Neural cell (in vitro differentiated cells): ENCODE measurements at regions not wholly inside any gene's neighbourhood (a gene's known extent, or its start where the extent isn't known, plus 50 kb on each side); places are given as distances from the start of the nearest gene placed in this dataset.

ENCODE experiments used
- EP300 ChIP-seq: fragments of 450-650 bp; conservative IDR thresholded peaks from 2 replicates; pipeline ENCODE4 v1.6.1; 2014; ENCODE audit warnings: antibody characterized with exemption, mild to moderate bottlenecking, moderate library complexity; ENCODE audit not compliant: poor library complexity, severe bottlenecking
- EZH2 ChIP-seq: fragments of 200-600, 300-800 bp; shearing (Covaris generic), sonication (generic); IDR thresholded peaks from 2 replicates; pipeline ENCODE4 v1.6.1; 2014; ENCODE audit warnings: antibody characterized with exemption, low read length, borderline replicate concordance, mild to moderate bottlenecking; ENCODE audit not compliant: insufficient read depth, poor library complexity, severe bottlenecking
- MXI1 ChIP-seq: fragments of 450-650 bp; conservative IDR thresholded peaks from 2 replicates; pipeline ENCODE4 v1.6.1; 2014; ENCODE audit warnings: antibody characterized with exemption, mild to moderate bottlenecking; ENCODE audit not compliant: poor library complexity, severe bottlenecking
- POLR2AphosphoS5 ChIP-seq: IDR thresholded peaks from 2 replicates; pipeline ENCODE4 v1.6.1; 2012
- RAD21 ChIP-seq: fragments of 450-650 bp; conservative IDR thresholded peaks from 2 replicates; pipeline ENCODE4 v1.6.1; 2014; ENCODE audit warnings: antibody characterized with exemption, mild to moderate bottlenecking, moderate library complexity
- SMC3 ChIP-seq: fragments of 450-650 bp; conservative IDR thresholded peaks from 2 replicates; pipeline ENCODE4 v1.6.1; 2014; ENCODE audit warnings: antibody characterized with exemption, mild to moderate bottlenecking, moderate library complexity; ENCODE audit not compliant: poor library complexity
- TAF1 ChIP-seq: IDR thresholded peaks from 2 replicates; pipeline ENCODE4 v1.6.1; 2012; ENCODE audit warnings: low read depth
- TF ChIP-seq, protein P1 (sequence below): fragments of 450-650 bp; IDR thresholded peaks from 2 replicates; pipeline ENCODE4 v1.5.1; 2014; ENCODE audit warnings: antibody characterized with exemption, mild to moderate bottlenecking, moderate library complexity; ENCODE audit not compliant: poor library complexity, severe bottlenecking
- TF ChIP-seq, protein P2 (sequence below): IDR thresholded peaks from 2 replicates; pipeline ENCODE4 v1.6.1; 2012; ENCODE audit warnings: borderline replicate concordance

DNA sequence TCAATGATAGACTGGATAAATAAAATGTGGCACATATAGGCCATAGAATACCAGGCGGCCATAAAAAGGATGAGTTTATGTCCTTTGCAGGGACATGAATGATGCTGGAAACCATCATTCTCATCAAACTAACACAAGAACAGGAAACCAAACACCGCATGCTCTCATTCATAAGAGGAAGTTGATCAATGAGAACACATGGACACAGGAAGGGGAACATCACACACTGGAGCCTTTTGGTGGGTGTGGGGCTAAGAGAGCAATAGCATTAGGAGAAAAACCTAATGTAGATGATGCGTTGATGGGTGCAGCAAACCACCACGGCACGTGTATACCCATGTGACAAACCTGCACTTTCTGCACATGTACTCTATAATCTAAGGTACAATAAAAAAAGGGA is 883.4 kb upstream of the PRMT6 start:
- TF ChIP-seq, protein P1, sequence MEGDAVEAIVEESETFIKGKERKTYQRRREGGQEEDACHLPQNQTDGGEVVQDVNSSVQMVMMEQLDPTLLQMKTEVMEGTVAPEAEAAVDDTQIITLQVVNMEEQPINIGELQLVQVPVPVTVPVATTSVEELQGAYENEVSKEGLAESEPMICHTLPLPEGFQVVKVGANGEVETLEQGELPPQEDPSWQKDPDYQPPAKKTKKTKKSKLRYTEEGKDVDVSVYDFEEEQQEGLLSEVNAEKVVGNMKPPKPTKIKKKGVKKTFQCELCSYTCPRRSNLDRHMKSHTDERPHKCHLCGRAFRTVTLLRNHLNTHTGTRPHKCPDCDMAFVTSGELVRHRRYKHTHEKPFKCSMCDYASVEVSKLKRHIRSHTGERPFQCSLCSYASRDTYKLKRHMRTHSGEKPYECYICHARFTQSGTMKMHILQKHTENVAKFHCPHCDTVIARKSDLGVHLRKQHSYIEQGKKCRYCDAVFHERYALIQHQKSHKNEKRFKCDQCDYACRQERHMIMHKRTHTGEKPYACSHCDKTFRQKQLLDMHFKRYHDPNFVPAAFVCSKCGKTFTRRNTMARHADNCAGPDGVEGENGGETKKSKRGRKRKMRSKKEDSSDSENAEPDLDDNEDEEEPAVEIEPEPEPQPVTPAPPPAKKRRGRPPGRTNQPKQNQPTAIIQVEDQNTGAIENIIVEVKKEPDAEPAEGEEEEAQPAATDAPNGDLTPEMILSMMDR = no peak
- no peak for TF ChIP-seq TAF1
- no peak for TF ChIP-seq EP300
- no peak for TF ChIP-seq RAD21
- TF ChIP-seq POLR2AphosphoS5 = no peak
- TF ChIP-seq, protein P2, sequence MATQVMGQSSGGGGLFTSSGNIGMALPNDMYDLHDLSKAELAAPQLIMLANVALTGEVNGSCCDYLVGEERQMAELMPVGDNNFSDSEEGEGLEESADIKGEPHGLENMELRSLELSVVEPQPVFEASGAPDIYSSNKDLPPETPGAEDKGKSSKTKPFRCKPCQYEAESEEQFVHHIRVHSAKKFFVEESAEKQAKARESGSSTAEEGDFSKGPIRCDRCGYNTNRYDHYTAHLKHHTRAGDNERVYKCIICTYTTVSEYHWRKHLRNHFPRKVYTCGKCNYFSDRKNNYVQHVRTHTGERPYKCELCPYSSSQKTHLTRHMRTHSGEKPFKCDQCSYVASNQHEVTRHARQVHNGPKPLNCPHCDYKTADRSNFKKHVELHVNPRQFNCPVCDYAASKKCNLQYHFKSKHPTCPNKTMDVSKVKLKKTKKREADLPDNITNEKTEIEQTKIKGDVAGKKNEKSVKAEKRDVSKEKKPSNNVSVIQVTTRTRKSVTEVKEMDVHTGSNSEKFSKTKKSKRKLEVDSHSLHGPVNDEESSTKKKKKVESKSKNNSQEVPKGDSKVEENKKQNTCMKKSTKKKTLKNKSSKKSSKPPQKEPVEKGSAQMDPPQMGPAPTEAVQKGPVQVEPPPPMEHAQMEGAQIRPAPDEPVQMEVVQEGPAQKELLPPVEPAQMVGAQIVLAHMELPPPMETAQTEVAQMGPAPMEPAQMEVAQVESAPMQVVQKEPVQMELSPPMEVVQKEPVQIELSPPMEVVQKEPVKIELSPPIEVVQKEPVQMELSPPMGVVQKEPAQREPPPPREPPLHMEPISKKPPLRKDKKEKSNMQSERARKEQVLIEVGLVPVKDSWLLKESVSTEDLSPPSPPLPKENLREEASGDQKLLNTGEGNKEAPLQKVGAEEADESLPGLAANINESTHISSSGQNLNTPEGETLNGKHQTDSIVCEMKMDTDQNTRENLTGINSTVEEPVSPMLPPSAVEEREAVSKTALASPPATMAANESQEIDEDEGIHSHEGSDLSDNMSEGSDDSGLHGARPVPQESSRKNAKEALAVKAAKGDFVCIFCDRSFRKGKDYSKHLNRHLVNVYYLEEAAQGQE = no peak
- no peak for TF ChIP-seq SMC3
- TF ChIP-seq MXI1 = no peak
- TF ChIP-seq EZH2 = no peak
